ENCODE measurements at regions not wholly inside any gene's neighbourhood (a gene's known extent, or its start where the extent isn't known, plus 50 kb on each side); places are given as distances from the start of the nearest gene placed in this dataset.

DNA sequence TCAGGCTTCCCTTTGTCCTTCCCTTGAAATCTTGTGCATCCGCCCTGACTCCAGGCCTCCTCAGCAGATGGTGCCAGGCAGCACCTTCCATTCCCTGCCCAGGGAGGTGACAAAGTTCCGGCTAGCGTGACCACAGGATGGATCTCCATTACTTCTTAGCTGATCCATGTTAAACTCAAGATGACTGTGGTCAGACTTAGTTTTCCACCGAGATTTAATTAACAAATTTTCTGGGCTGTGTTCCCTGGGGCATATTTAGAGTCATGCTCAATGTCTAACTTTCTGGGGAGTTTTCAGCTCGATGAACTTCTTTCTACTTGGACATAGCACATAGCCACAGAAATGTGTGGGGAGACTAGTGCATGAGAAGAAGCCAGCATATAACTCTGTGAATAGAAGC, 215.1 kb upstream of the SFRP2 start:
- no peak overlapping the region for H2AFZ ChIP-seq (ENCODE audit: control insufficient read depth, low read depth, low read length)

More for the DNA sequence above, 215.1 kb upstream of the SFRP2 start:
- WGBS (ENCODE audit: insufficient coverage, insufficient replicate concordance, low lambda C conversion rate, missing lambda C conversion rate), result 23% methylated on average over 5 of the region's 5 CpGs
- ATAC-seq, result no peak
- no peaks in the 10 kb centered on the region for H3K27me3 ChIP-seq (replicated peaks in 1 of 2; ENCODE audit: control insufficient read depth in 2 of 2, insufficient read depth in 2 of 2, low read length in 1 of 2)
- H3K4me3 ChIP-seq, result no peak overlapping the region
- ChIA-PET RAD21 (ENCODE audit: unreplicated experiment) (no interaction called here), SMC1A (ENCODE audit: uncharacterized antibody, unreplicated experiment) (no interaction called here), CTCF (no interaction called here), POLR2A (no interaction called here)
- intact Hi-C loops (cut with micrococcal nuclease; ENCODE audit: unreplicated experiment), result no loop called here
- BruUV-seq (replicated peaks), result no TSS peak
- no peak overlapping the region for H3K4me2 ChIP-seq (ENCODE audit: control insufficient read depth, insufficient read depth)
- in situ Hi-C loops (cut with MboI), result no loop called here
- FAIRE-seq, result no peak
- no peaks in the 10 kb centered on the region for H4K20me1 ChIP-seq (ENCODE audit: control insufficient read depth, insufficient read depth)
- no peaks in the 10 kb centered on the region for H3K9me3 ChIP-seq (replicated peaks; ENCODE audit: control insufficient read depth, insufficient read depth, low read length)
- no peaks in the 10 kb centered on the region for H3K36me3 ChIP-seq (ENCODE audit: control insufficient read depth in 2 of 2, insufficient read depth in 2 of 2, low read length in 1 of 2)
- no peak overlapping the region for H3K27ac ChIP-seq (ENCODE audit: control insufficient read depth, insufficient read depth)
- no peaks in the 10 kb centered on the region for H3K79me2 ChIP-seq (ENCODE audit: control insufficient read depth, insufficient read depth, low read length)
- TF ChIP-seq HSF1 (IDR thresholded peaks at IDR 0.05; ENCODE audit: low read depth, low read length), result no peak
- no peak for TF ChIP-seq PAX5 (IDR thresholded peaks at IDR 0.05; ENCODE audit: borderline replicate concordance, low read depth, low read length)
- no peak for TF ChIP-seq SMARCA5 (IDR thresholded peaks at IDR 0.05)
- no peak for TF ChIP-seq NRF1 (conservative IDR thresholded peaks at IDR 0.05; ENCODE audit: low read depth, low read length)
- no peak for TF ChIP-seq RFX5 (IDR thresholded peaks at IDR 0.05; ENCODE audit: low read depth, low read length)
- no peak for TF ChIP-seq PBX3 (IDR thresholded peaks at IDR 0.05; ENCODE audit: insufficient replicate concordance, low read depth, low read length)
- TF ChIP-seq MAX (IDR thresholded peaks at IDR 0.05; ENCODE audit: low read depth, low read length), result no peak
- no peak for TF ChIP-seq EGR1 (IDR thresholded peaks at IDR 0.05; ENCODE audit: borderline replicate concordance in 1 of 2, low read depth in 2 of 2, low read length in 2 of 2)
- DNase-seq (ENCODE audit: low read depth, low spot score), result no peak
- H3K4me1 ChIP-seq (ENCODE audit: control insufficient read depth, insufficient read depth, low read length), result no peaks in the 10 kb centered on the region
- no peak overlapping the region for H3K9ac ChIP-seq (ENCODE audit: control insufficient read depth, insufficient read depth, low read length)
